Astrocyte of the cerebellum (primary cell): ENCODE measurements at regions not wholly inside any gene's neighbourhood (a gene's known extent, or its start where the extent isn't known, plus 50 kb on each side); places are given as distances from the start of the nearest gene placed in this dataset.

Source experiments
- DNase-seq: peaks from one replicate; pipeline ENCODE4 v3.0.0-alpha.2; 2011; ENCODE audit warnings: low read depth
- H3K4me3 ChIP-seq: 2 replicates; pipeline ENCODE4 v1.5.1; 2011; ENCODE audit warnings: mild to moderate bottlenecking, low read depth, low read length, moderate library complexity
- CTCF ChIP-seq: IDR thresholded peaks from 2 replicates; pipeline ENCODE4 v1.5.1; 2012; ENCODE audit warnings: low read length, low read depth, moderate library complexity, mild to moderate bottlenecking; ENCODE audit errors: missing control alignments
- in situ Hi-C: cut with HindIII; loops from 2 replicates; pipeline ENCODE4 v1.10.0; 2017; ENCODE audit warnings: low sequenced_read_pairs

- no peak for DNase-seq
- in situ Hi-C loops = no loop called here
- no peak for TF ChIP-seq CTCF
- H3K4me3 ChIP-seq = no peak overlapping the region
Observed at GRCh38 chr12:125256634-125256936, 191.3 kb downstream of the AACS start.

- TF ChIP-seq CTCF = no peak
- in situ Hi-C loops = no loop called here
- H3K4me3 ChIP-seq = no peak overlapping the region
- DNase-seq = no peak
Observed at GRCh38 chr12:125259178-125259867, 194.1 kb downstream of the AACS start.

- DNase-seq = no peak
- TF ChIP-seq CTCF = no peak
- in situ Hi-C loops = no loop called here
- no peak overlapping the region for H3K4me3 ChIP-seq
Observed at GRCh38 chr12:125262851-125263250, 197.6 kb downstream of the AACS start.

- in situ Hi-C loops = no loop called here
- no peak for DNase-seq
- no peak for TF ChIP-seq CTCF
- no peak overlapping the region for H3K4me3 ChIP-seq
Observed at GRCh38 chr12:125263385-125263784, 198.2 kb downstream of the AACS start.

- no peak for TF ChIP-seq CTCF
- no peak overlapping the region for H3K4me3 ChIP-seq
- no peak for DNase-seq
- in situ Hi-C loops = no loop called here
Observed at GRCh38 chr12:125267114-125267513, 201.9 kb downstream of the AACS start.

GRCh38 chr12:125269276-125269675 lies 204.0 kb downstream of the AACS start:
- DNase-seq = no peak
- no peak for TF ChIP-seq CTCF
- H3K4me3 ChIP-seq = no peak overlapping the region
- in situ Hi-C loops = no loop called here
